ENCODE measurements at regions not wholly inside any gene's neighbourhood (a gene's known extent, or its start where the extent isn't known, plus 50 kb on each side); places are given as distances from the start of the nearest gene placed in this dataset.
A peak's percentile ranks its signal among the peaks of the same experiment; 100 is the strongest.

DNA sequence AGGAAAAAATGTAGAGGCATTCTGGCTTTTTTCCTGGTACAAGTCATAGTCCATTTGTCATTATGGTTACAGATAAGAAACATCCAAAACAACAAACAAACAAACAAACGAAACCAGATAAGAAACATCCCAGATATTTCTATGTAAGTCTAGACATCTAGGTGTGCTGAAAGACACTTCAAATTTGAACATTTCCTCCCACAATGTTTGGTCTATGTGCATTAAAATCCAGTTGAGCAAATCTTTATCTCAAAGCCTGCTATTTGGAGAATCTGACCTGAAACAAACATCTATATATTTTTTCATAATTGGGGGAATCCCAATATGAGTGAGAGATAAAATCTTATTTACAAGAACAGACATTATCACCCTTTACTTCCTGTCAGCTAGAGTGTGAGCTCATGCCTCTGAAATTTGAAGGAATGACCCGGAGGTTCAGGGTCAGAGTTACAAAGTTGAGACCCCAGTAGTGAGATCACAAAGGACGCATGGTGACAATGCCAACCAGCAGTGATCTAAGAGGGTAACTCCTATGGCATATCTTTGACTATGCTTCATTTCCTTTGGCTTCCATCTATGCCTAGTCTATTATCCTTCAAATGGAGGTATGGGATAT is 182.9 kb upstream of the ATP1B1 start:
- no peak for DNase-seq (ENCODE audit: low read depth, low spot score)
- in situ Hi-C loops (cut with HindIII; ENCODE audit: low sequenced_read_pairs), result no loop called here

GRCh38 chr1:168924976-168925375 is 181.5 kb upstream of the ATP1B1 start:
- no peak for DNase-seq (ENCODE audit: low read depth, low spot score)
- in situ Hi-C loops (cut with HindIII; ENCODE audit: low sequenced_read_pairs), result no loop called here
- no peak for TF ChIP-seq CTCF (IDR thresholded peaks at IDR 0.05; ENCODE audit: low read depth, low read length)
- no peak overlapping the region for H3K4me3 ChIP-seq (ENCODE audit: low read depth, low read length)

More for the DNA sequence above, 182.9 kb upstream of the ATP1B1 start:
- no peak for TF ChIP-seq CTCF (IDR thresholded peaks at IDR 0.05; ENCODE audit: low read depth, low read length)
- H3K4me3 ChIP-seq (ENCODE audit: low read depth, low read length), result no peak overlapping the region

- DNase-seq (ENCODE audit: low read depth, low spot score), result no peak
- no peak for TF ChIP-seq CTCF (IDR thresholded peaks at IDR 0.05; ENCODE audit: low read depth, low read length)
- in situ Hi-C loops (cut with HindIII; ENCODE audit: low sequenced_read_pairs), result no loop called here
- no peak overlapping the region for H3K4me3 ChIP-seq (ENCODE audit: low read depth, low read length)
Observed at GRCh38 chr1:168926236-168926635, 180.3 kb upstream of the ATP1B1 start.

DNA sequence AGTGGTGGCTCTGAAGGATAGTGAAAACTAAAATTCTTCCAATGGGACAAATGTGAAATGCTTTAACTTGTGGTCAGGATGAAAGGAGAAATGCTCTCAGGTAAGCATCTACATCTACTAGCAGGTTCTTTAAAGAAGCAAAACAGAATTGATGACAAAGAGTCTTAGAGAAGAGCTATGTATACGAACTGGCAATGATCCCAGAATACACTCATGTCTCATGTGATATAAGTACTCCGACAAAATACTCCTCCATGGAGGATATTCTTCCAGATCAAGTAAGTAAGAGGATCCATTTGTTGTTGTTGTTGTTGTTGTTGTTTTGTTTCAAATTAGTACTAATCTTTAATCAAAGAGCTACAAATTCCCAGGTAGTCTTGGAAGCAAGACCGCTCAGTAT is 174.0 kb upstream of the ATP1B1 start:
- peak; percentile 5 for DNase-seq (ENCODE audit: low read depth, low spot score)
- no peak for TF ChIP-seq CTCF (IDR thresholded peaks at IDR 0.05; ENCODE audit: low read depth, low read length)
- in situ Hi-C loops (cut with HindIII; ENCODE audit: low sequenced_read_pairs), result no loop called here
- no peak overlapping the region for H3K4me3 ChIP-seq (ENCODE audit: low read depth, low read length)

DNA sequence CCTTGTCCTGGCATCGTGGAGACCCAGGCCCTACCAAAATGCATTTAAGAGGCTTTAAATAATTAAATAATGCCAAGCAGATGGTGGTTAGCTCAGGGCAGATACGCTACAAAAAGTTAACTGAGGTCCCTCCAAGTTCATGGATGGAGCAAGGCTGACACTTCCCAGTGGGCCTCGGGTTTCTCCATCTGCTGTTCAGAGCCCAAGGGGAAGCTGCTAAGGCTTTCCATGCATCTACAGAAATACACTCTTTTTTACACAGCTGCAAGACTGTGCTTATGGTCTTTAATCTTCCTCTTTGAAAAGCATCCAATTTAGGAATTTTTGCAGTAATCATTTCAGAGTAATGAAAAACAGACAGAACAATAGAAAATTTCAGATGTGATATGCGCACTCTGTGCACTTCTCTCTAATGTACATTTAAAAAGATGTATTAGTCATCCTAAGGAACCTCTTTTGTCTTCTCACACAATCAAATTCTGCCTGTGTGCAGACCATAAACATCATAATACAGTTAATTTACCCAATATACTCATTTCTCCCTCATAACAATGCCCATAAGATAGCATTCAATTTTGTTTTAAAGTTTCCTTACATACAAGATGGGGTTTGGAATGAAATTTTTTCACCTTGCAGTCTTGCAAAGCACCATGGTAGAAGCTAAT is 173.2 kb upstream of the ATP1B1 start:
- in situ Hi-C loops (cut with HindIII; ENCODE audit: low sequenced_read_pairs), result no loop called here
- DNase-seq (ENCODE audit: low read depth, low spot score), result no peak
- no peak overlapping the region for H3K4me3 ChIP-seq (ENCODE audit: low read depth, low read length)
- no peak for TF ChIP-seq CTCF (IDR thresholded peaks at IDR 0.05; ENCODE audit: low read depth, low read length)

DNA sequence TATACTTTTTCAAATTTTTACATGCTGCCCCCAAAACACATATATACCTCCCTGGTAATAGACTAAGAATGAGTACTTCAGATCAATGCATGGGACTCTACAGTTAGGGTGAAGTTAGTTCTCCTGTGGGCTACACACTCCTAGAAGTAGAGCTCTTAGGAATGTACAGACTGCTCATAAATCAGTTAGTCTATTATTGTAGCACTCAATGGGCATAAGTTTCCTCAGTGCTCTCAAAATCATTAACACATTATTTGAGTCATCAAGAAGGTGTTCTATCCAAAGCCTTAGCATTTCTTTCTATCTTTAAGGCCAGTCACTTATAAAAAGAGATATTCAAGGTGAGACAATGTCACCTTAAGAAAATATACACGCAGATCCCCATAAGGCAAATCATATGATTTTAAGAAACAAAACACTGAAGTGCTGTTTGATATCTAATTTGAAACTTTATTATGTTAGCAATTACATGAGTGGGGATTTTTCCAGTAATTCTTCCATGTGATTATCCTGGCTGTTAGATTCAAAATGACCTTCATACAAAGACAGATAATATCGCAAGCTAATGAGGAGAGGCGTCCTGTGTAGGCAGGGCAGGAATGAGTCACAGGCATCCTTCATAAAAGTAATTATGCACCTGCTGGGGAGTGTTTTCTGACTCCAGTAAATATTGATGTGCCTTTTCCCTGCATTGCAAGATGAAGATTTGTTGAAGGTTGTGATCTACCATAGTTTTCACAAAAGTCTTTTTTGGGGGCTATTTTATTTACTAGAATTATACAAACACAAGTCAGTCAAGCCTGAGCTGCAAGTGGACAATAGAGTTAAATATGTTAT is 167.2 kb upstream of the ATP1B1 start:
- TF ChIP-seq CTCF (IDR thresholded peaks at IDR 0.05; ENCODE audit: low read depth, low read length), result no peak
- DNase-seq (ENCODE audit: low read depth, low spot score), result no peak
- in situ Hi-C loops (cut with HindIII; ENCODE audit: low sequenced_read_pairs), result no loop called here
- H3K4me3 ChIP-seq (ENCODE audit: low read depth, low read length), result no peak overlapping the region
